ENCODE measurements at regions not wholly inside any gene's neighbourhood (a gene's known extent, or its start where the extent isn't known, plus 50 kb on each side); places are given as distances from the start of the nearest gene placed in this dataset.
"Not testable (repeated sequence)": the region's sequence is repeated elsewhere in the genome, so short reads cannot be mapped to it uniquely, and the experiment has no call there.

DNA sequence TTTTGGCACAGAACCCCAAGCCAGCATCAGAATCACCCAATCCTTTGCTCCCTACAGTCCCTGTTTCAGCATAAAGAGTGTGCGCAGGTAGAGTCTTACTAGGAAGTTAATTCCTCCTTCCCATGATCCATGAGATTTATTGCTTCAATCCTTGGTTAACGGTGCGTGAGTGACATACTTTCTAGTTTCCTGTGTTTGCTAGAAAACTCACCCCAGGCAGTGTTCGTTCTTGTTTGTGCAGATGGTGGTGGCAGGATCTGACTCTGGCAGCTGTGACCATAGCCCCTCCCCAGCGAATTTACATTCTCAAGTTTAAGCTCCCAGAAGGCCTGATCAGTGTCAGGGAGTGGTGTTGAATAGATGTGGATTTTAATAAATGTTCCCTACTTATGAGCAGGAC, 106.7 kb upstream of the CCT8L2 start:
- TF ChIP-seq, protein P1, sequence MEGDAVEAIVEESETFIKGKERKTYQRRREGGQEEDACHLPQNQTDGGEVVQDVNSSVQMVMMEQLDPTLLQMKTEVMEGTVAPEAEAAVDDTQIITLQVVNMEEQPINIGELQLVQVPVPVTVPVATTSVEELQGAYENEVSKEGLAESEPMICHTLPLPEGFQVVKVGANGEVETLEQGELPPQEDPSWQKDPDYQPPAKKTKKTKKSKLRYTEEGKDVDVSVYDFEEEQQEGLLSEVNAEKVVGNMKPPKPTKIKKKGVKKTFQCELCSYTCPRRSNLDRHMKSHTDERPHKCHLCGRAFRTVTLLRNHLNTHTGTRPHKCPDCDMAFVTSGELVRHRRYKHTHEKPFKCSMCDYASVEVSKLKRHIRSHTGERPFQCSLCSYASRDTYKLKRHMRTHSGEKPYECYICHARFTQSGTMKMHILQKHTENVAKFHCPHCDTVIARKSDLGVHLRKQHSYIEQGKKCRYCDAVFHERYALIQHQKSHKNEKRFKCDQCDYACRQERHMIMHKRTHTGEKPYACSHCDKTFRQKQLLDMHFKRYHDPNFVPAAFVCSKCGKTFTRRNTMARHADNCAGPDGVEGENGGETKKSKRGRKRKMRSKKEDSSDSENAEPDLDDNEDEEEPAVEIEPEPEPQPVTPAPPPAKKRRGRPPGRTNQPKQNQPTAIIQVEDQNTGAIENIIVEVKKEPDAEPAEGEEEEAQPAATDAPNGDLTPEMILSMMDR (IDR thresholded peaks at IDR 0.05): no peak
- Mint-ChIP-seq H3K4me3 (no peak overlapping the region), H3K9me3 (no peaks in the 10 kb centered on the region), H3K27me3 (no peaks in the 10 kb centered on the region), H3K36me3 (ENCODE audit: low read depth) (no peaks in the 10 kb centered on the region), H3K4me1 (ENCODE audit: low read depth) (no peaks in the 10 kb centered on the region), H3K27ac (no peak overlapping the region)
- no peak for DNase-seq
- ATAC-seq: no peak
- intact Hi-C loops (cut with micrococcal nuclease): no loop called here
- POLR2A ChIA-PET: no interaction called here
- CTCF ChIA-PET: no interaction called here

DNA sequence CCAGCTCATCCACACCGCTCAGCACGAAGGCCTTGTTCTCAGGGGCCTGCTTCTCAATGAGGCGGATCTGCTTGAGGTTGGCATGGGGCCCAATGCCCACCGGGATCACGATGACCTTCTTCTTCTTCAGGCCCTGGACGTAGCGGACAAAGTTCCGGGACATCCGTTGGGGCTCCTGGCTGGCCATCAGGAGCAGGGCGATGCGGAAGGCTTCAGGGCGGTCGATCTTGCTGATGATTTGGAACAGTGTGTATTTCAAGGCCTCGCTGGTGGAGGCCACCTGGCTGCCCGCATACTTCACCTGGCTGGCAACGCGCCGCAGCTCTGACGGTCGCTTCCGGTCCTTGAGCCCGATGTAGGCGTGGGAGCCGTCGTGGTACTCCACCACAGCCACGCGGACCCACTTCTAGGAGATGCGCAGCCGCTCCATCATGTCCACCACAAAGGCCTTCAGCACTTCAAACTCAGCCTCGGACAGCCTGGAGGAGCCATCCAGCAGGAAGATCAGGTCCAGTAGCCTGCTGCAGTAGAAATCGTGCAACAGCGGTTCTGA, 105.0 kb upstream of the CCT8L2 start:
- POLR2A ChIA-PET, DNase-seq, ATAC-seq: not testable (repeated sequence)

DNA sequence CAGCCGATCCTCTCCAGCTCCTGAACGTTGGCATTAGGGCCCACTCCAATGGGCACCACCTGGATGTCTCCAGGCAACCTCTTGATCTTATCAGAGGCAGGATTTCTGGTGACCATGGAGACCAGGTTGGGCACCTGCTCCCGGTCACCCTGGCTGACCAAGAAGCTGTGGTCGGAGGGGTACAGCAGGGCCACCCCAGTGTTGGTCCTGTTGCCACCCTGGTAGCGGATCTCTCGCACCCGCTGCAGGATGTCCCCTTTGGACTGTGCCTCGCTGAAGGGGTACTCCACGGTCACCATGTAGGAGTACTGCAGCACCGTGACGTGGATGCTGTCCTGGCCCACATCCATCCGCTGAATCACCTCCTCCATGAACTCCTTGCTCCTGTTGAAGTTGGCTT, 104.3 kb upstream of the CCT8L2 start:
- H3K4me1 Mint-ChIP-seq (ENCODE audit: low read depth); POLR2A ChIA-PET; H3K27ac Mint-ChIP-seq; CTCF ChIA-PET; intact Hi-C loops (cut with micrococcal nuclease); ATAC-seq; H3K9me3 Mint-ChIP-seq; H3K27me3 Mint-ChIP-seq; DNase-seq; H3K36me3 Mint-ChIP-seq (ENCODE audit: low read depth); H3K4me3 Mint-ChIP-seq: not testable (repeated sequence)

More for the DNA sequence above, 105.0 kb upstream of the CCT8L2 start:
- H3K4me1 Mint-ChIP-seq (ENCODE audit: low read depth); CTCF ChIA-PET; H3K36me3 Mint-ChIP-seq (ENCODE audit: low read depth); H3K9me3 Mint-ChIP-seq; H3K27ac Mint-ChIP-seq; intact Hi-C loops (cut with micrococcal nuclease); H3K27me3 Mint-ChIP-seq; H3K4me3 Mint-ChIP-seq: not testable (repeated sequence)

DNA sequence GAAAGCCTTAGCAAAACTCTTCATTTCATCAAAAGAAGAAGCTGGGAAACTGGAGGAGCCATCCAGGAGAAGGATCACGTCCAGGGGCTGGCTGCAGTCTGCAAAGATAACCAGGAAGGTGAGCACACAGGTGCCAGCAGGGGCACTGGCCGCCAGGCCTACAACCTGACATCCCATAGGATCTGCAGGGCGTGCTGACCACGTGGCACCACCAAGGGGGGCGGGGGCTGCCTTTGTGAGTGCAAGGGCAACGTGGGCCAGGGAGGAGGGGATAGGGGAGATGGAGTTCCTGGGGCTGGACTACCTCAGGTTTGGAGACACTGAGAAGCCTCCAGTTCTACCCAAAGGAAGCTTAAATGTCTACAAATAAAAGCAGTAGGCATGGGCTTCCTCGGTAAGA, 102.7 kb upstream of the CCT8L2 start:
- DNase-seq (no peak), ATAC-seq (no peak)
- CTCF ChIA-PET: no interaction called here
- Mint-ChIP-seq H3K4me3 (no peak overlapping the region), H3K36me3 (ENCODE audit: low read depth) (no peaks in the 10 kb centered on the region), H3K27me3 (no peaks in the 10 kb centered on the region), H3K4me1 (ENCODE audit: low read depth) (no peaks in the 10 kb centered on the region), H3K27ac (no peak overlapping the region), H3K9me3 (no peaks in the 10 kb centered on the region)
- TF ChIP-seq, protein P1 (IDR thresholded peaks at IDR 0.05): no peak
- intact Hi-C loops (cut with micrococcal nuclease): no loop called here
- POLR2A ChIA-PET: no interaction called here

DNA sequence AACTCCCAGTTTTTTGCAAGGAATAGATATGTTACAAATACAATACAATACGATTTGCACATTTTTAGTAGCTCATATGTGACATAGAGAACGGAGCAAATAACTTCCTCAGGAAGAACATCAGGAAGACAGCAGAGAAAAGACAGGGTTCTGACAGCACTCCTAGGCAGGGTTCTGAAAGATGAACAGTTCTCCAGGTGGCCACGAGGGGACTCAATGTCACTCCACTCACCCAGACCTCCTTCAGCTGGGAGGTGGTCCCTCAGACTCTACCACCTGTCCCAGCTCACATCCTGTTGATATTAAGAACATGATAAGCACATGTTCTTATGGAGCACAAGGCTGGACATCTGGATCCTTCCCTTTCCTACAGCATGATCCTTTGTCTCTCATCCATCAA, 101.1 kb upstream of the CCT8L2 start:
- H3K9me3 Mint-ChIP-seq; H3K36me3 Mint-ChIP-seq (ENCODE audit: low read depth); H3K4me1 Mint-ChIP-seq (ENCODE audit: low read depth); CTCF ChIA-PET; H3K4me3 Mint-ChIP-seq; ATAC-seq; H3K27me3 Mint-ChIP-seq; H3K27ac Mint-ChIP-seq; DNase-seq; intact Hi-C loops (cut with micrococcal nuclease); POLR2A ChIA-PET: not testable (repeated sequence)

DNA sequence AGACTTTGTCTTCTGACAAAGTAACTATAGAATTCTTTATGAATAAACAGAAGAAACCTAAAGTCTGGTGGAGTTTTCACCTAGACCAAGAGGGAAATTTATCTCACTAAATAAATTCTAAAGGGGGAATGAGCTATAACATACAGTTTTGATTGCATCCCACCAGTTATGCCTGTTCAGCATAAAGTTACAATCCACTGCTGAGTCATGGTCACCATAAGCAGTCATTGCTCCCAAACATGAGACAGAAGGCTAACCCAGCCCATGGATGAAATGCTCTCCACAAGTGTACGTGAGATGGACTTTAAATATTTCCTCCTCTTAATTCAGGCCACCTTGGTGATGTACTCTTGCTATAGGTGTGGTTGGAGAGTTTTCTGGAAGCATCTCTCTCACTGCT, 96.7 kb upstream of the CCT8L2 start:
- intact Hi-C loops (cut with micrococcal nuclease); H3K4me1 Mint-ChIP-seq (ENCODE audit: low read depth); DNase-seq; H3K27me3 Mint-ChIP-seq; H3K4me3 Mint-ChIP-seq; H3K27ac Mint-ChIP-seq; POLR2A ChIA-PET; H3K36me3 Mint-ChIP-seq (ENCODE audit: low read depth); ATAC-seq; H3K9me3 Mint-ChIP-seq; CTCF ChIA-PET: not testable (repeated sequence)

DNA sequence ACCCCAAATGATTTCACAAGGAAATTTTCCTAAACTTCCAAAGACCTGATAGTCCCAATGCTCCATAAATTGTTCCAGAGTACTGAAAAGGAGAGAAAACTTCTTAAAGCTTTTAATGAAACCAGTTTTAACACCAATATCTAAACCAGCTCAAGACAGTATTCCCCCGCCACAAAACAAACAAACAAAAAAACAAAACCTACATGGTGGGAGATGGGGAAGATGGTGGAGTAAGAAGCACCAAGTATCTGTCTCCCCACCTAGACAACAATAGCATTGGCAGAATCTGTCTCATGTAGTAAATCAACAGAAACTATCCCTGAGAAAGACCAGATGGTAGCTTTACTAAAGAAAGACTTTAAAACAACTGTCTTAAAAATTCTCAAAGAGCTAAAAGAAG, 88.7 kb upstream of the CCT8L2 start:
- DNase-seq; intact Hi-C loops (cut with micrococcal nuclease); POLR2A ChIA-PET; H3K27ac Mint-ChIP-seq; H3K27me3 Mint-ChIP-seq; H3K36me3 Mint-ChIP-seq (ENCODE audit: low read depth); H3K4me3 Mint-ChIP-seq; H3K4me1 Mint-ChIP-seq (ENCODE audit: low read depth); H3K9me3 Mint-ChIP-seq; ATAC-seq: not testable (repeated sequence)
- CTCF ChIA-PET: interaction anchor here (0.7 kb wide), 1 partner anchor 737 kb away, joined by 3 read pairs; no protein-coding TSS in a partner anchor

DNA sequence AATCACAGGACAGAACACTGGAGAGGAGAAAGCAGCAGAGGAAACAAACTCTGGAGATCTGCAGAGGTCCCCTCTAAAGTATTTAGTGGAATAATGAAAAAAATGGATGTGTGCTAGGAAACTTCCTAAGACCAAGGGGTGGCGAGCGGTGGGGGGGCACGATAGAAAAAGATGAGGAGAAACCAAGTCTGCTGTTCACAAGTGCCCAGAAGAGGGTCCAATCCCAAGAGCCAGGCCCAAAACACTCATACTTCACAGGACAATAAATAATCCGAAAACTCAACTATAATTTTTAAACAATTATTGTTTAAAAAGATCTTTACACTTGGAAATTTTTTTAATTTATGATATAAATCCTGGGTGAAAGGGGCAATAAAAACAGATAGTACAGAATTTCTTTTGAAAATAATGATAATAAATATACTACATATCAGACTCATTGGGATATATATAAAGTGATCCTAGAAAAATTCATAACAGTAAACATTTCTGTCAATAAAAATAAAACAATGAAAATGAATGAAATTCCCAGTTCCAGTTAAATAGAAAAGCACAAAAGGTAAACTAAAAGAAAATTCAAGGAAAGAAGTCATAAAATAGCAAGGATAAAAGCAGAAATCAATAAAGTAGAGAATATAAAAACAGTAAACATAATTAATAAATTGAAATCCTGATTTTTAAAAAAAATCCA, 87.7 kb upstream of the CCT8L2 start:
- CTCF ChIA-PET, H3K27ac Mint-ChIP-seq, H3K27me3 Mint-ChIP-seq: not testable (repeated sequence)

DNA sequence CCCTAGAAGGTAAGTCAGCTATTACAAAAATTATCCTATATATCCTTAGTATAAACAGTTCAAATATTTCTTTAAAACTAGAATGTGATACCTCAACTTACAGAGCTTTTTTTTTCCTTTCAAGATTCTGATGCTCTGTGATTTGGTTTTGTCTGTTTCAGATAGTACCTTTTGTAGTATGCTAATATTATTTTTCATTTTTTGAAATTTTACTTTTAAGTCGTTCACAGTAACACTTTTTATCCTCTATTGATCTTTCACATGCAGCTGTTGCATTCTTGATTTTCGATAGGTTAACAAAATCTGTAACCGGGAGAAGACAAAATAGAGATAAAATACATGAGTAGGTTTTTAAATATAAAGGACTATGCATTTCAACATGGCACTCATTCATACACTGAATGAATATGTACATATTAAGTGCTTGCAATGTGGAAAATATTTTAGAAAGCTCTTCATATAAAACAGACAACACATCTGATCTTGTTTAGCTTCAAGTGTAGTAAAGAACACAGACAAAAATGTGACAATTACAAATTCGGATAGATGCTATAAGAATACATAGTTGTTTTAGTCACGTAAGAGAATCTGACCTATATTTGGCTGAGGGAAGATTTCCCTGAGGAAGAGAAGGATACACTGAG, 86.7 kb upstream of the CCT8L2 start:
- H3K4me1 Mint-ChIP-seq (ENCODE audit: low read depth); H3K9me3 Mint-ChIP-seq; H3K27ac Mint-ChIP-seq; H3K36me3 Mint-ChIP-seq (ENCODE audit: low read depth); intact Hi-C loops (cut with micrococcal nuclease); H3K4me3 Mint-ChIP-seq; POLR2A ChIA-PET; H3K27me3 Mint-ChIP-seq; DNase-seq; CTCF ChIA-PET; ATAC-seq: not testable (repeated sequence)

More for the DNA sequence above, 87.7 kb upstream of the CCT8L2 start:
- H3K4me3 Mint-ChIP-seq; H3K36me3 Mint-ChIP-seq (ENCODE audit: low read depth); H3K4me1 Mint-ChIP-seq (ENCODE audit: low read depth); intact Hi-C loops (cut with micrococcal nuclease); POLR2A ChIA-PET; ATAC-seq; H3K9me3 Mint-ChIP-seq; DNase-seq: not testable (repeated sequence)

DNA sequence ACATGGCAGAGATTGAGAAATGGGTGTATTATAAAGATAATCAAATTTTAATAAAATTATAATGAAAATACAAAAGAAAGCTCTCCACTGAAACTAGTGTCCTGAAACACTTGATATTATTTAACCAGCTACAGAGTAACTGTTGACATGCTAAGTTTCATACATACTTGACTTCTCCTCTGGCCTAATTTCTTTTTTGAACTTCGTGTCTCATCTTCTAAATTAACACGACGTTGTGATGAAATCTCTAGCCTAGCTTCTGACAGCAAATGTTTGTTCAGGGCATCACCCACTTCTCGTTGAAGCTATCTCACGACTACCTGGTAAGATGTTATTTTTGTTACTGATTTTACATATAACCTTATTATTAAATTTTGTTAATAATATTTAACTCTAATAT, 80.8 kb upstream of the CCT8L2 start:
- CTCF ChIA-PET; H3K4me3 Mint-ChIP-seq; intact Hi-C loops (cut with micrococcal nuclease); POLR2A ChIA-PET; ATAC-seq; H3K9me3 Mint-ChIP-seq; H3K27me3 Mint-ChIP-seq; H3K27ac Mint-ChIP-seq; DNase-seq; H3K36me3 Mint-ChIP-seq (ENCODE audit: low read depth); H3K4me1 Mint-ChIP-seq (ENCODE audit: low read depth): not testable (repeated sequence)
